Stimulated activated CD4-positive, alpha-beta T cell treated with anti-CD3 and anti-CD28 coated beads, Interleukin-12 subunit alpha, Interleukin-12 subunit beta, amount 100 ng/mL, for 24 hours (primary cell): ENCODE measurements at regions not wholly inside any gene's neighbourhood (a gene's known extent, or its start where the extent isn't known, plus 50 kb on each side); places are given as distances from the start of the nearest gene placed in this dataset.
"Not testable (repeated sequence)": the region's sequence is repeated elsewhere in the genome, so short reads cannot be mapped to it uniquely, and the experiment has no call there.

Experiments used
- DNase-seq, 2 experiments: peaks; one replicate each; pipeline ENCODE4 v3.0.0-alpha.2; 2020; ENCODE audit warnings: low read depth in 2 of 2

GRCh38 chr21:43289442-43289841 is 120.6 kb downstream of the CRYAA start:
- DNase-seq = no peak

GRCh38 chr21:43287795-43288755 is 119.3 kb downstream of the CRYAA start:
- DNase-seq = no peak

DNA sequence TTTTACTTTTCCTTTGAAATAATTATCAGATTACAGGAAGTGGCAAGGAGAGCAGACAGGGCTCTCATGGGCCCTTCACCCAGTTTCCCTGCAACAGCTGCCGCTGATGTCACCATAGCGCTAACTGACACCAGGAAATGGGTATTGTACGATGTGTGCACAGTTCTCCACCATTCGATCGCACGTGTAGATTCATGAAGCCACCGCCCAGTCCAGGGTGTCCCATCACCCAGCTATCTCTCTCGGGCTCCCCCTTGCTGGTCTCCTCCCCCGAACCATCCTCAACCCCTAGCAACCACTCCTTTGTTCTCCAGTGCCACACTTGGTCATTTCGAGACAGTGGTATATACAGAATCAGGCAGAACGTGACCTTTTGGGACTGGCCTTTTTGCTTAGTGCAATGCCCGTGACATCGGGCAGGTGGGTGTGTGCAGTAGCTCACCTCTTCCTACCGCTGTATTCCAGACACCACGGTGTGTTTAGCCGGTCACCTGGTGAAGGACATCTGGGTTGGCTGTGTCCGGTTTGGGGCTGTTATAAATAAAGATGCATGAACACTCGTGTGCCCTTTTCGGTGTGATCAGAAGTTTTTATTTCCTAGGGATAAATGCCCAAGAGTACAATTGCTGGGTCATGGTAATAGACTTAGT is 118.4 kb downstream of the CRYAA start:
- DNase-seq = no peak

DNA sequence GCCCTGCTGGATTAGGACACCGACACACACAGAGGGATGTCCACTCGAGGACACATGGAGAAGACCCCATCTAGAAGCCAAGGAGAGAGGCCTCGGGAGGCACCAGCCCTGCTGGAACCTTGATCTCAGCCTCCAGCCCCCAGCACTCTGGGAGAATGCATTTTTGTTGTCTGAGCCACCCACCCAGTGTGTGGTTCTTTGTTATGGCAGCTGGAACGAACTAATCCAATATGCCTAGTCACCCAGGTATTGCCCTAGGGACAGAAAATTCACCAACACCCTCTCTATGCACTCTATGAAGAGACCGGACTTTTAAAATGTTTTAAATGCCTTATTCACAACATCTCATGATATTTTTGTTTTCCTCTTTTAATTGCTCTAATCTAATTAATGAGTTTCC is 117.4 kb downstream of the CRYAA start:
- no peak for DNase-seq

DNA sequence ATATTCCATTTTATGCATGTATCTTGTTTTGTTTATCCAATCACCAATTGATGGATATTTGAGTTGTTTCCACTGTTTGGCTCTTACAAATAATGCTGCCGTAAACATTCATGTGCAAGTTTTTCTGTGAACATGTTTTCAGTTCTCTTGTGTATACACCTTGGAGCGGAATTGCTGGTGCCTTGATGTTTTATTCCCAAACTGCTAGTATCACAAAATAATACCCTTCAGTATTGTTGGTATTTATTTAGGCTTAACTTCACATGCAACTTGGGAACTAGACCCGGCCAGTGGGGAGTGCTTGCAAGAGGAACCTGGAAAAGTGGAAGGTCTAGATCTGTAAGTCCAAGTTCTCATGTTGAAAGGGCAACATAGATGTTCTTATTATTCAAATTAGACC is 115.9 kb downstream of the CRYAA start:
- DNase-seq = no peak

DNA sequence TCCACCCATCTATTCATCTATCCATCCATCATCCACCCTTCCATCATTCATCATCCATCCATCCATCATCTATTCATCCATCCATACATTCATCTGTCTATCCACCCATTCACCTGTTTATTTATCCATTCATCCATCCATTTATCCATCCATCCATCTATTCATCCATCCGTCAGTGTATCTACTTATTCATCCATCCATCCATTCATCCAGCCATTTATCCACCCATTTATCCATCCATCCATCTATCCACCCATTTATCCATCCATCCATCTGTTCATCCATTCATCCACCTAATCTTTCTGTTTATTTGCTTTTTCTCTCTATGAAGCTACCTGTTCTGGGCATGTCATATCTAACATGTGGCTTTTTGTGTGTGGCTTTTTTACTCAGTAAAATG is 115.4 kb downstream of the CRYAA start:
- no peak for DNase-seq

DNA sequence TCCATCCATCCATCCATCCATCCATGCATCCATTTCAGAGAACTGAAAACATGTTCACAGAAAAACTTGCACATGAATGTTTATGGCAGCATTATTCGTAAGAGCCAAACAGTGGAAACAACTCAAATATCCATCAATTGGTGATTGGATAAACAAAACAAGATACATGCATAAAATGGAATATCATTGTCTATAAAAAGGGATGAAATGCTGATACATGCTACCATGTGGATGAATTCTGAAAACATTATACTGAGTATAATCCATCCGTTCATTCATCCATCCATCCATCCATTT is 115.1 kb downstream of the CRYAA start:
- not testable (repeated sequence) for DNase-seq

- DNase-seq = no peak
These were observed 114.5 kb downstream of the CRYAA start for GRCh38 chr21:43283136-43283924.

GRCh38 chr21:43282358-43283120 is 113.7 kb downstream of the CRYAA start:
- no peak for DNase-seq

- DNase-seq = no peak
These were observed 113.0 kb downstream of the CRYAA start for GRCh38 chr21:43281661-43282357.

- DNase-seq = no peak
These were observed 112.3 kb downstream of the CRYAA start for GRCh38 chr21:43280949-43281633.

- DNase-seq = no peak
These were observed 110.7 kb downstream of the CRYAA start for GRCh38 chr21:43279578-43279894.

- no peak for DNase-seq
These were observed 110.2 kb downstream of the CRYAA start for GRCh38 chr21:43278766-43279577.

- DNase-seq = no peak
These were observed 109.6 kb downstream of the CRYAA start for GRCh38 chr21:43278359-43278758.

GRCh38 chr21:43277481-43278351 is 108.9 kb downstream of the CRYAA start:
- DNase-seq = no peak

DNA sequence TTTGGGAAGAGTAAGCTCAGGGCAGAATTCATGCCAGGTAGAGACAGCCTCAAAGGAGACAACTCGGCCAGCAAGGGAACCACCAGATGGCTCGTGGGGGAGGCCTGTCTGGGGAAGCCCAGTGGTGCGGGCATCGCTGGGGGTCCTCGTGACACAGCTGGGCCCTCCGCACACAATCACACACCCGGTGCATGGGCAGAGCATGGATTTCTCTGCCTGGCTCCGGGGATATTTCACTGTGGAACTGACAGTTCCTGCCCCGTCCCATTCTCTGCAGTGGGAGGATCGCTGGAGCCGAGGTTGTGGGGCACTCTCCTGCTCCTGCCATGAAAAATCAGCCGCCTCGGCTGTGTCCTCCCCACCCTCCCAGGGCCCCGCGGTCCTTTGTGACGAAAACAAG is 108.0 kb downstream of the CRYAA start:
- no peak for DNase-seq

DNA sequence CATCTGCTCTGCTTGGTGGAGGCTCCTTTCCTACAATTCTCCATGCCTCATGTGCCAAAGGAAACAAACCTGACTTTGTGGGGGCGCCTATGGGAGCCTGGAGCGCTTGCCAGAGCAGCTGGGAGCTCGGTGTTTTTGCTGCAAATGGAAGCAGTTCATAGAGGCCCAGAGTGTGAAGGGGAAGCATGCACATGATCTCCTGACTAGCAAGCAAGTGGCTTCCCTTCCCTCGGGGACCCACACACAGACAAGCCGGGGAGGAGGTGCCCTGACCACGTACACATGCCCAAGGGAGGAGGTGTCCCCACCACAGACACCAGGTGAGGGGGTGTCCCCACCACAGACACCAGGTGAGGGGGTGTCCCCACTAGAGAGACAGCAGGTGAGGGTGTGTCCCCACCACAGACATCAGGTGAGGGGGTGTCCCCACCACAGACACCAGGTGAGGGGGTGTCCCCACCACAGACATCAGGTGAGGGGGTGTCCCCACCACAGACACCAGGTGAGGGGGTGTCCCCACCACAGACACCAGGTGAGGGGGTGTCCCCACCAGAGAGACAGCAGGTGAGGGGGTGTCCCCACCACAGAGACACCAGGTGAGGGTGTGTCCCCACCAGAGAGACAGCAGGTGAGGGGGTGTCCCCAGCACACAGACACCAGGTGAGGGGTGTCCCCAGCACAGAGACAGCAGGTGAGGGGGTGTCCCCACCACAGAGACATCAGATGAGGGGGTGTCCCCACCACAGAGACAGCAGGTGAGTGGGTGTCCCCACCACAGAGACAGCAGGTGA is 106.8 kb downstream of the CRYAA start:
- no peak for DNase-seq

- no peak for DNase-seq
These were observed 106.1 kb downstream of the CRYAA start for GRCh38 chr21:43274946-43275310.
